Right lobe of liver (tissue), 4 donors: ENCODE measurements at regions not wholly inside any gene's neighbourhood (a gene's known extent, or its start where the extent isn't known, plus 50 kb on each side); places are given as distances from the start of the nearest gene placed in this dataset.

Source experiments
- POLR2A ChIP-seq: fragments of 450-650 bp; IDR thresholded peaks from one replicate; pipeline ENCODE4 v1.6.1; 2017; ENCODE audit warnings: antibody characterized with exemption, mild to moderate bottlenecking
- TF ChIP-seq, protein P1 (sequence below), 4 donors: fragments of 200-600 bp in 3 of 4; fragments of 450-650 bp in 1 of 4; IDR thresholded peaks; one replicate each; pipeline versions ENCODE4 v1.5.1 to v1.8.0; 2016 to 2022; ENCODE audit warnings: antibody characterized with exemption in 4 of 4, mild to moderate bottlenecking in 2 of 4
- donor health status: DM: no; HTN: no; CAD: no.
- donor health status: DM: no; HTN: no; CAD: no.
- donor health status: DM: no; HTN: yes; CAD: no.

DNA sequence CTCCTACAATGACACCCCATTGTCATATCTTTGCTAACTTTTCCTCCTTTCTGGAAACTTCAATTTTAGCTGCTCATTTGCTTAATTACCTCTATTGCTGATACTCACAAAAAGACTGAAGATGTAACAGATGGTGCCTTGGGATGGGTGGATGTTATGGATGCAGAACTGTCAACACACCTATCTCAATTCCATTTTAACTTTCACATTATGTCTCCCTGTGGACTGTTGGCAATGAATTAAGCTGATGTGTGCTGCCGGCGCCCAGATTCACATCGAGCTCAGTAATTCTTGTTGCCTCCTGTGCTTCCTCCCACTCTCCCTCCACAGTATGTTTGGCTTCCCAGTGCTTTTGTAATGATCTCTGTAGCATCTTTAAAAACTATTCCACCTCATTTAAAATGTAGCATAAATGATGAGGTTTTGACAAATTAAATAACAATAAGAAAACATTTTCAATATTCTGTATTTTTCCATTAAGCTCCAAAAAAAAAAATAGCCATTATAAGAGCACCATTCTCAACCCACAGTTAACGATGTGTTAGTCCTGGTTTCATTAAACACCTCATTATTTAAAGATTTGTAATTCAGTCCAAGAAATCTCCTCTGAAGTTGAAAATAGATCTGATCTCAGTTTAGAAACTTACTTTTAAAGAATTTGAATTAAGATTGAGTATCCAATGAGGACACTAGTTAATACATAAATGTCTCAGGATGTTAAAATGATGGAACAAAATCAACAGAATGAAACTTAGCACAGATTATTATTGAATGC, 99.9 kb upstream of the FAM216B start:
- TF ChIP-seq, protein P1, sequence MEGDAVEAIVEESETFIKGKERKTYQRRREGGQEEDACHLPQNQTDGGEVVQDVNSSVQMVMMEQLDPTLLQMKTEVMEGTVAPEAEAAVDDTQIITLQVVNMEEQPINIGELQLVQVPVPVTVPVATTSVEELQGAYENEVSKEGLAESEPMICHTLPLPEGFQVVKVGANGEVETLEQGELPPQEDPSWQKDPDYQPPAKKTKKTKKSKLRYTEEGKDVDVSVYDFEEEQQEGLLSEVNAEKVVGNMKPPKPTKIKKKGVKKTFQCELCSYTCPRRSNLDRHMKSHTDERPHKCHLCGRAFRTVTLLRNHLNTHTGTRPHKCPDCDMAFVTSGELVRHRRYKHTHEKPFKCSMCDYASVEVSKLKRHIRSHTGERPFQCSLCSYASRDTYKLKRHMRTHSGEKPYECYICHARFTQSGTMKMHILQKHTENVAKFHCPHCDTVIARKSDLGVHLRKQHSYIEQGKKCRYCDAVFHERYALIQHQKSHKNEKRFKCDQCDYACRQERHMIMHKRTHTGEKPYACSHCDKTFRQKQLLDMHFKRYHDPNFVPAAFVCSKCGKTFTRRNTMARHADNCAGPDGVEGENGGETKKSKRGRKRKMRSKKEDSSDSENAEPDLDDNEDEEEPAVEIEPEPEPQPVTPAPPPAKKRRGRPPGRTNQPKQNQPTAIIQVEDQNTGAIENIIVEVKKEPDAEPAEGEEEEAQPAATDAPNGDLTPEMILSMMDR (IDR thresholded peaks at IDR 0.05): no peak
- TF ChIP-seq POLR2A: no peak
